BLaER1 treated with 17β-estradiol and CSF1 and Interleukin-3, amounts not matched to agents 10 nM and 100 nM (cell line): ENCODE measurements at regions not wholly inside any gene's neighbourhood (a gene's known extent, or its start where the extent isn't known, plus 50 kb on each side); places are given as distances from the start of the nearest gene placed in this dataset.
"Not testable (repeated sequence)": the region's sequence is repeated elsewhere in the genome, so short reads cannot be mapped to it uniquely, and the experiment has no call there.

ENCODE experiments used
- H3K27ac ChIP-seq, 11 experiments: shearing (Covaris generic); formaldehyde crosslinking; 2 replicates each; pipeline ENCODE4 v1.8.1; 2022
- H3K27me3 ChIP-seq, 11 experiments: shearing (Covaris generic); formaldehyde crosslinking; 2 replicates each; pipeline ENCODE4 v1.8.1; 2022
- H3K36me3 ChIP-seq, 11 experiments: shearing (Covaris generic); formaldehyde crosslinking; 2 replicates each; pipeline ENCODE4 v1.8.1; 2022
- H3K4me1 ChIP-seq, 10 experiments: shearing (Covaris generic); formaldehyde crosslinking; 2 replicates each; pipeline ENCODE4 v1.8.1; 2022
- H3K4me2 ChIP-seq, 11 experiments: shearing (Covaris generic); formaldehyde crosslinking; 2 replicates each; pipeline ENCODE4 v1.8.1; 2022
- H3K4me3 ChIP-seq, 10 experiments: shearing (Covaris generic); formaldehyde crosslinking; 2 replicates each; pipeline ENCODE4 v1.8.1; 2022
- H3K9ac ChIP-seq, 11 experiments: shearing (Covaris generic); formaldehyde crosslinking; 2 replicates each; pipeline ENCODE4 v1.8.1; 2022
- H3K9me3 ChIP-seq, 11 experiments: shearing (Covaris generic); formaldehyde crosslinking; replicated peaks in 1 of 11; 2 replicates each; pipeline ENCODE4 v1.8.1; 2022
- H4K20me1 ChIP-seq, 11 experiments: shearing (Covaris generic); formaldehyde crosslinking; 2 replicates each; pipeline ENCODE4 v1.8.1; 2022
- Cebpa-rat ChIP-seq, 11 experiments: shearing (Covaris generic); IDR thresholded peaks; 2 replicates each; pipeline ENCODE4 v1.8.1; 2022

DNA sequence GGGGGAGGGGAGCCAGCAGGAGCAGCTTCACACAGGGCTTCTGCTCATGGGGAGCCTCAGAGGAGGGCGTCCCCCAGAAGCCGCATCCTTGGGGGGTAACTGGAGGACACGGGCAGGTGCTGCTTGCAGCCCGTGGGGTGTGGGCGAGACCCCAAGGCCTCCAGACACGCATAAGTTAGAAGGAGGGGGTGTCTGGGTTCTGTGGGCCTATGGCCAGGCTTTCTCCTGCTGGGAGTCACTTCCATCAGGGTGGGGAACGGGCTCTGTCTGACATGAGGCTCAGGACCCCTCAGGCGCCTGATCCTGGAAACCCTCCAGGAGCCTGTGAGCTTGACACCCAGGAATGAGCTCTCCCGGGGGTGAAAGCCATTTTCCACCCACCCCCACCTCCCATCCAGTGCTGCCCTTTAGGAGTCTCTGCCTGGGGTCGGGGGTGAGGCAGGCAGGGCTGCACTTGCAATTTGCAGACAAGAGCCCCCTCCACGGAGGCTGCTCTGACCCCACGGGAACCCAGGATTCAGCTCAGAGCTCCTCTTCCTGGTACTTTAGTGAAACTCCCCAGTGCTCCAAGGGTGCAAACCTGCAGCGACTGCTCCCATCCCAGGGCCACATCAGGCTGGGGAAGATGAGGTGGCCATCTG, 325.7 kb downstream of the ADGRD1 start:
- H3K27me3 ChIP-seq: no peaks in the 10 kb centered on the region
- H4K20me1 ChIP-seq: no peaks in the 10 kb centered on the region
- no peak overlapping the region for H3K27ac ChIP-seq
- H3K9me3 ChIP-seq: no peaks in the 10 kb centered on the region
- TF ChIP-seq Cebpa-rat (IDR thresholded peaks at IDR 0.05): no peak
- H3K36me3 ChIP-seq: no peaks in the 10 kb centered on the region
- no peak overlapping the region for H3K4me2 ChIP-seq
- H3K9ac ChIP-seq: no peak overlapping the region
- H3K4me3 ChIP-seq: no peak overlapping the region
- H3K4me1 ChIP-seq: peaks cover 0 to 3% (median 1%) of the 10 kb centered on the region in 10 experiments; a peak in 11 of 20 replicates

DNA sequence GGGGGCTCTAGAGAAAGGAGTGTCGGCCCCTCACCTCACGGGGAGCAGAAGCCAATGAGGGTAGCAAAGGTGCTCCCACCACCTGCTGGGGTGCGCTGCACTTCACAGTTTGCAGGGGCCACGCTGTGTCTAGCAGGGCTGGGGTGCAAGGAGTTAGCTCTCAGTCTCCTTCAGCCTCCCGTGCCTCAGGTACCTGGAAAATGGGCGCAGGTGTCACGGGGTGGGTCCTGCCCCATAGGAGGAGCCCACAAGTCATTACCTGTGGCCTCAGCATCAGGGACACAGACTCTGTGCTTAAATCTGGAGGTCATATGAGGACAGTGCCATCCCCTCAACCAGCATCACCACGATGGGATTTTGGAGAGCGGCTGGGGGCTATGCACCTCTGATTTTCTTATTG, 326.7 kb downstream of the ADGRD1 start:
- no peak overlapping the region for H3K4me3 ChIP-seq
- no peaks in the 10 kb centered on the region for H4K20me1 ChIP-seq
- H3K4me1 ChIP-seq: peaks cover 3 to 11% (median 10%) of the 10 kb centered on the region in 10 experiments; a peak in 16 of 20 replicates
- H3K4me2 ChIP-seq: no peak overlapping the region
- no peak overlapping the region for H3K27ac ChIP-seq
- no peaks in the 10 kb centered on the region for H3K9me3 ChIP-seq
- H3K36me3 ChIP-seq: no peaks in the 10 kb centered on the region
- H3K27me3 ChIP-seq: no peaks in the 10 kb centered on the region
- H3K9ac ChIP-seq: no peak overlapping the region
- no peak for TF ChIP-seq Cebpa-rat (IDR thresholded peaks at IDR 0.05)

DNA sequence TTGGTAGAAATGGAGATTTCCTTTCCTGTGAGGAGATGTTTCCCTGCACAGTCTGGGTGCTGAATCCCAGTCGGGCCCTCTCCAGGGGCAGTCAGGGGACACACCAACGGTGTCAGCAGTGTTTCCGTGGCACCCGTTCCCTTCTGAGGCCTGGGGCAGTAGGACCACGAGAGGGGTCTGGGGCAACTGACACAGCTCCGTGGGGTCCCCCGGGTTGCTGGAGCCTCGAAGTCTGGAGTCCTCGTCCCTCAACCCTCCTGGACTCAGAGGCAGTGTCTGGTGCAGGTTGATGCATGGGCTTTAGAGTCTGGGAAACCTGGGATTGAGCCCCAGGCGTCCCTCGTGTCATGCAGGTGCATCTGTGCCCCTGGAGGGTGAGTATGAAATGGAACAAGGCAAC, 327.3 kb downstream of the ADGRD1 start:
- H3K4me3 ChIP-seq: no peak overlapping the region
- no peak overlapping the region for H3K27ac ChIP-seq
- no peak overlapping the region for H3K9ac ChIP-seq
- no peaks in the 10 kb centered on the region for H3K36me3 ChIP-seq
- no peaks in the 10 kb centered on the region for H4K20me1 ChIP-seq
- H3K4me1 ChIP-seq: peaks cover 3 to 11% (median 10%) of the 10 kb centered on the region in 10 experiments; a peak in 16 of 20 replicates
- no peaks in the 10 kb centered on the region for H3K27me3 ChIP-seq
- no peaks in the 10 kb centered on the region for H3K9me3 ChIP-seq
- no peak for TF ChIP-seq Cebpa-rat (IDR thresholded peaks at IDR 0.05)
- no peak overlapping the region for H3K4me2 ChIP-seq

DNA sequence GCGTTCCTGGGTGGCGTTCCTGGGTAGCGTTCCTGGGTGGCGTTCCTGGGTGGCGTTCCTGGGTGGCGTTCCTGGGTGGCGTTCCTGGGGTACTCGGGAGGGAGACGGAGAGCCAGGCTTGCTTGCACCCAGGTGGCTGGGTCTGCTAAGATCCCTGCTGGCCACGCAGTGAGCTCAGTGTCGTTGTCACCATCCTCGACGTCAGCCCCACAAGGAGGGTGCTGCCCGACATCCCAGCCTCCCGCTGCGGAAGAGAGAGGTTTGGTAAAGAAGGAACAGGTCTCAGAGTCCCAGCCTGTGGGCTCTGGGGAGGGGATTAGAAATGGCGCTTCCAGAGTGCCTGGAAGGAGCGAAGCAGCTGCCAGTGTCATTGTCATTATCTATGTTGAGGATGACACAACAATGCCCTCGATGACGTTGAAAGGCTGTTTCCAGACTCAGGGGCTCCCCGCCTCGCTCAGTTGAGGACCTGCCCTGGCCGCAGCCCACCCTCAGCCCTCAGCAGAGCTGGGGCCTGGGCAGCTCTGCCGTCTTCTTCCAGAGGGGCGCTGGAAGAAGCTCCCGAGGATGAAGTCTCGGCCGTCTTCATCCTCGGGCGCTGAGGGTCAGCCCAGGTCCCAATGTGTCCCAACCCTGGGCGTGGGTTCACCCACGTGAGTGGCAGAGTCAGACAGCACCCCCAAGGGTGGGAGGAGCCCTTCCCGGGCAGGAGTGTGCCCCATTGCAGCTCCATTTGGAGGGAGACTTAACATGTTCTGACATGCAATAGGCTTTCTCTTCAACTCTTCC, 328.8 kb downstream of the ADGRD1 start:
- no peaks in the 10 kb centered on the region for H4K20me1 ChIP-seq
- peaks cover 3 to 11% (median 10%) of the 10 kb centered on the region in 10 experiments; a peak in 16 of 20 replicates for H3K4me1 ChIP-seq
- no peak overlapping the region for H3K4me2 ChIP-seq
- H3K4me3 ChIP-seq: no peak overlapping the region
- H3K36me3 ChIP-seq: no peaks in the 10 kb centered on the region
- H3K9me3 ChIP-seq: no peaks in the 10 kb centered on the region
- H3K27ac ChIP-seq: no peak overlapping the region
- no peak overlapping the region for H3K9ac ChIP-seq
- H3K27me3 ChIP-seq: no peaks in the 10 kb centered on the region
- no peak for TF ChIP-seq Cebpa-rat (IDR thresholded peaks at IDR 0.05)

DNA sequence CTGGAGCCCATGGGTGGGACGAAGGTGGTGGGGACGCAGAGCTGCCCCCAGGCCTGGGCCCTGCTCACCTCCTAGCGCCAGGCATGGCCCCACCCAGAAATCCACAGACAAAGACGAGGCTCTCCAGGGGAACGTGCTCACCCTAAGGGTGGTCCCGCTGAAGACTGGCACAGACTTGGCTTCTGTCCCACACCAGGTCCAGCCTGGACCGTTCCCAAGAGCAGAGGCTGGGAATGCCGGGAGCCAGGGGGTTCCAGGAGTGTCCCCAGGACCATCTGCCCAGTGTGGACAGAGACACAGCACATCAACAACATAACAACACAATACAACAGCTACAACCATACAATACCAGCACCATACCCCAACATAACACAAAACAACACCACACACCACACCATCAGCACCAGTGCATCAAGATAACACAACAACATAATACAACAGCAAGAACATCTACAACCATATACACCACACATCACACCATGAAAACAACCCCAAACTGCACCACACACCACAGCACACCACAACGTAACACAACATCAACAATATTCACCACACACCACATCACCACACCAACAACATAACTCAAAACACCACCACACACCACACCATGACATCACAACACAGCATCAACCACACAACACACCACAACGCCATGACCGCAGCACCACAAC, 329.6 kb downstream of the ADGRD1 start:
- Histone ChIP-seq H3K9ac (no peak overlapping the region), H3K36me3 (no peaks in the 10 kb centered on the region), H3K27me3 (no peaks in the 10 kb centered on the region), H3K4me3 (no peak overlapping the region), H3K9me3 (no peaks in the 10 kb centered on the region), H3K4me2 (no peak overlapping the region), H4K20me1 (no peaks in the 10 kb centered on the region), H3K4me1 (peaks cover 3 to 11% (median 10%) of the 10 kb centered on the region in 10 experiments; a peak in 16 of 20 replicates), H3K27ac (no peak overlapping the region; a peak in 1 of 22 replicates)
- TF ChIP-seq Cebpa-rat (IDR thresholded peaks at IDR 0.05): no peak

DNA sequence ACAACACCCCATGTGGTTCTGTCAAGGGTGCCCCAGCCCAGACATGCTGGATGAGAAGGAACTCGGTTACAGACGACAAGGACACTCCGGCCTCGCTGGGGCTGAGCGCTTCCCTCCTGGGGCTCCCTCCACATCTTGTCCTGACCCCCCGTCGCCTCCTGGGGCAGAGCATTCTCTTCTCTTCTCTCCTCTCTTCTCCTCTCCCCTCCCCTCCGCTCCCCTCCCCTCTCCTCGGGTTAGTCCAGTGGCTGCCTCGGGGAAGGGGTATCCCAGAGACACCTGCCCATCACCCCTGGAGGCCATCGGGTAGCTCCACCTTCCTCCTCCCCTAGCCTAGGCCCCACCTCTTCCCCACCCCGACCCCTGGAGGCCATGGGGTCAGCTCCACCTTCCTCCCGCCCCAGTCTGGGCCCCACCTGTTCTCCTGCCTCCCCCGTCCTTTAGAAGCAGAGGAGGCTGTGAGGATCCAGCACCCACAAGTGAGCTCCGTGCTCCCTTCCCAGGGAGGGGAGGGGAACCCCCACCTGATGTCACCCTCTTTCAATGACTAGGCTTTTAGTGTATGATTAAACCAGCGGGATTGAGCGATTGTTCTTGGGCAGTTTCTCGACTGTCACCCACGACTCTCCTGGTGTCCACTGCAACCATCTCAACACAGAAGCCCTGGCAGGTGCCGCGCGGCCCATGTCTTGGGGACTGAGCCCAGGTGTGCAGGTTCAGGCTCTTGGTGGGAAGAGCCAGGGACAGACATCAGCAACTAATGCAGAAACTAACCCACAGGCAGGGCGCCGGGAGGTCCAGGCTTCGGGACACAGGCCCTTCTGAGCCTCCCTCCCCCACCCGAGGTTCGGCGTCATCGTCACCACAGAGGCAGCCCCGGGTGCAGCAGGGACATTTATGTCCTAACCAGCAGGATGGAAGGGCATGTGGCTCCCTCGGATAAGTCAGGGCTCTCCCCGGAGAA, 330.4 kb downstream of the ADGRD1 start:
- Histone ChIP-seq H3K4me2 (peak overlapping the region in 8 of 11 experiments; percentile 45 to 73 (median 58); a peak in 13 of 22 replicates), H3K27ac (peak overlapping the region in 6 of 11 experiments; percentile 18 to 72 (median 56); a peak in 9 of 22 replicates), H3K4me1 (peaks cover 3 to 11% (median 10%) of the 10 kb centered on the region in 10 experiments; a peak in 16 of 20 replicates), H3K9ac (peak overlapping the region in 3 of 11 experiments; percentile 39 to 51 (median 46); a peak in 2 of 22 replicates)
- H3K4me3 ChIP-seq, H3K27me3 ChIP-seq, H4K20me1 ChIP-seq, H3K9me3 ChIP-seq, H3K36me3 ChIP-seq: not testable (repeated sequence)

DNA sequence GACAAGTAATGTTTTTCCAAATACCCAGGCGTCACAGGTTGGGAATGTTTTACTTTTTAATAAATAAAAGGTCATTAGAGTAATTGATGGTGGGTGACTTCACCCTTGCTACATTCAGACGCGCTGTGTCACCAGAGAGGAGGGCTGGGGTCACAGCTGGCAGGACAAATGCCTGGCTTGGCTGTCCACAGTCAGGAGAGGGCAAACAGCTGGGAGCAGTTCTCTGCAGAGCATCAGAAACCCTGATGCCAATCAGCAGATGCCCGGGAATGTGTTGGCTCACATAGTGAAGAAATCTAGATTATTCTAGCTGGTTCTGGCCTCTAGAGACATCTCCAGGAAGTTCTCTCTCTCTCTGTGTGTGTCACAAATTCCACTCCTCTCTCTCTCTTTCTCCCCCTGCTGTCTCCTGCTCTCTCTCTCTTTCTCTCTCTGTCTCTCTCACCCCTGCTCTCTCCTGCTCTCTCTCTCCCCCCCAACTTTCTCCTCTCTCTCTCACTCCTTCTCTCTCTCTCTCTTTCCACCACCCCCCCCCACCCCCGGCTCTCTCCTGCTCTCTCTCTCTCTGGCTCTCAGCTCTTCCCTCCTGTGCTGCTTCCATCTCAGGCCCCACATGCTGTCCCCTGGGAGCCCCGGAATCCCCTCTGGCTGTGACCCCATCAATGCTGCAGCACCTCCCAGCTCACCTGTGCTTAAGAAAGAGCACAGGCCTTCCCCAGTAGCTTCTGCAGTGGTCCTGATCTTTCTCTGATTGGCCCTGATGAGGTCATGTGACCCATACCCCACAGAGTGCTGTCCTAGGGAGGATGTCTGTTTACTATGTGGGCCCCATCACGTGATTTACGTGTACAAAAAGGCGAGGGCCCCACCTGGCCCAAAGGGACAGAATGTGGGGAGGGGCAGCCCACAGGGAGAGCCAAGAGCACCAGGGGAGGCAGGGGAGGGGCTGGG, 331.5 kb downstream of the ADGRD1 start:
- not testable (repeated sequence) for H3K36me3 ChIP-seq, H3K27me3 ChIP-seq, H3K4me3 ChIP-seq, H3K9me3 ChIP-seq, H4K20me1 ChIP-seq
- Histone ChIP-seq H3K4me1 (peaks cover 3 to 11% (median 10%) of the 10 kb centered on the region in 10 experiments; a peak in 16 of 20 replicates), H3K27ac (peak overlapping the region in 6 of 11 experiments; percentile 18 to 72 (median 56); a peak in 9 of 22 replicates), H3K9ac (peak overlapping the region in 4 of 11 experiments; percentile 1 to 51 (median 42); a peak in 3 of 22 replicates), H3K4me2 (peak overlapping the region in 9 of 11 experiments; percentile 32 to 73 (median 57); a peak in 17 of 22 replicates)
- TF ChIP-seq Cebpa-rat (IDR thresholded peaks at IDR 0.05): peak in 2 of 11 experiments; percentile 33 to 58; a peak in 1 of 22 replicates

DNA sequence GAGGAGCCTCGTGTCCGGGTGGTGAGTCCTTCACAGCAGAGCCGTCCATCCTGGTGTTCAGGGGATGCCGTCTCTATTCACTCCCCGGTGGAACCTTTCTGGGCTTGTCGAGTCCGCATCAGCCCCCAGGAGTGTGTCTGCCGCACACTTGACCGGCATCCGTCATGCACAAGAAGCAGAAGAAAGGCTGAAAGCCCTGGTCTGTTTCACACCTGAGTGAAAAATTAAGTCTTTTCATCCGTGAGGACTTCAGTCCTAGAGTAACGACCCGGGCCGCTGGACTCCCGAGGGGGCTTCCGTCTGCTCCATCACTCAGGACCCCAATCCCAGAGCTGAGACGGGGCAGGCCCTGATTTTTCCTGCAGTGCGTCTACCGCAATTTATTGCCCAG, 332.2 kb downstream of the ADGRD1 start:
- not testable (repeated sequence) for H3K36me3 ChIP-seq, H3K9me3 ChIP-seq, H3K27me3 ChIP-seq, H3K4me3 ChIP-seq, H4K20me1 ChIP-seq, H3K4me2 ChIP-seq, H3K27ac ChIP-seq, H3K9ac ChIP-seq
- peaks cover 3 to 11% (median 10%) of the 10 kb centered on the region in 10 experiments; a peak in 16 of 20 replicates for H3K4me1 ChIP-seq

DNA sequence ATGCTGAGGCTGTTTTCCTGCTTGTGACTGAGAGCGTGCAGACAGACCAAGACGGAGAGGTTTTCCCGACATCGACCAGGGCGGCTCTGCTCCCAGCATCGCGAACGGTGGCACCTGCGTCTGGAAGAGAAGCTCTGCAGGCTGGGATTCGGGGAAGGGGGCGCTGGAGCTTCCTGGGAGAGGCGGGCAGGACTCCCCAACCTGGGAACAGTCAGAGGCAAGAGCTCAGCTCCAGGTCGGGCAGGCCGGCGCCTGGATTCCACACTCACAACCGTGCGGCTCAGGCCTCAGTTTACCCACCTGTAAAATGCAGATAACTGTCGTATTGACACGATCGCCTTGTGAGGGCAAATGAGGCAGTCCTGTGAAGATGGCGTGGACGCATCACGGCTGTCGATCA, 332.6 kb downstream of the ADGRD1 start:
- not testable (repeated sequence) for H3K27me3 ChIP-seq, H3K36me3 ChIP-seq, H4K20me1 ChIP-seq, H3K4me2 ChIP-seq, H3K9ac ChIP-seq, H3K27ac ChIP-seq, H3K4me3 ChIP-seq, H3K9me3 ChIP-seq
- H3K4me1 ChIP-seq: peaks cover 3 to 11% (median 10%) of the 10 kb centered on the region in 10 experiments; a peak in 16 of 20 replicates
